ENCODE measurements at regions not wholly inside any gene's neighbourhood (a gene's known extent, or its start where the extent isn't known, plus 50 kb on each side); places are given as distances from the start of the nearest gene placed in this dataset.

DNA sequence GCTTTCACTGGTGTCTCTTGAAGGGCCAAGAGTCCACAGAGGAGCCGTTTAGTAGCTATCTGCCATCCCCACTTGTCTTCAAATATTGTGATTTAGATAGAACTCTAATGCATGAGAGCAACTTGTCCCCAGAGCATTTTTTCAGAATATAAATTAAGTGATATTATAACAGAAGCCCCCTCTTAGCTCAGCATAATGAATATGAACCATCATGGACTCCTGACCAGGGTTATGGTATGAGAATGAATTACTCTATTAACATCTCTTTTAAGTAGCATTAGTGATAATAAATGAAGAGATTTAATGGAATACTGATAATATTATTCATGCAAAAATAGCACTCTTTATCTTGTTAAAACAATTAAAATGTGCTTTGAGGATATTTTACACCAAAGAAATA, 709.6 kb downstream of the GALR1 start:
- TF ChIP-seq POLR2A (IDR thresholded peaks at IDR 0.05) (no peak), POLR2AphosphoS5 (IDR thresholded peaks at IDR 0.05; ENCODE audit: insufficient read depth in 1 of 2, low read depth in 1 of 2) (no peak)
- TF ChIP-seq, protein P1, sequence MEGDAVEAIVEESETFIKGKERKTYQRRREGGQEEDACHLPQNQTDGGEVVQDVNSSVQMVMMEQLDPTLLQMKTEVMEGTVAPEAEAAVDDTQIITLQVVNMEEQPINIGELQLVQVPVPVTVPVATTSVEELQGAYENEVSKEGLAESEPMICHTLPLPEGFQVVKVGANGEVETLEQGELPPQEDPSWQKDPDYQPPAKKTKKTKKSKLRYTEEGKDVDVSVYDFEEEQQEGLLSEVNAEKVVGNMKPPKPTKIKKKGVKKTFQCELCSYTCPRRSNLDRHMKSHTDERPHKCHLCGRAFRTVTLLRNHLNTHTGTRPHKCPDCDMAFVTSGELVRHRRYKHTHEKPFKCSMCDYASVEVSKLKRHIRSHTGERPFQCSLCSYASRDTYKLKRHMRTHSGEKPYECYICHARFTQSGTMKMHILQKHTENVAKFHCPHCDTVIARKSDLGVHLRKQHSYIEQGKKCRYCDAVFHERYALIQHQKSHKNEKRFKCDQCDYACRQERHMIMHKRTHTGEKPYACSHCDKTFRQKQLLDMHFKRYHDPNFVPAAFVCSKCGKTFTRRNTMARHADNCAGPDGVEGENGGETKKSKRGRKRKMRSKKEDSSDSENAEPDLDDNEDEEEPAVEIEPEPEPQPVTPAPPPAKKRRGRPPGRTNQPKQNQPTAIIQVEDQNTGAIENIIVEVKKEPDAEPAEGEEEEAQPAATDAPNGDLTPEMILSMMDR (IDR thresholded peaks at IDR 0.05): no peak
- Histone ChIP-seq H3K27me3 (no peaks in the 10 kb centered on the region), H3K27ac (no peak overlapping the region), H3K4me1 (no peaks in the 10 kb centered on the region), H3K4me3 (no peak overlapping the region), H3K36me3 (no peaks in the 10 kb centered on the region), H3K9me3 (no peaks in the 10 kb centered on the region)
- DNase-seq (ENCODE audit: extremely low spot score in 2 of 2): no peak
- intact Hi-C loops (cut with DNase I): no loop called here

DNA sequence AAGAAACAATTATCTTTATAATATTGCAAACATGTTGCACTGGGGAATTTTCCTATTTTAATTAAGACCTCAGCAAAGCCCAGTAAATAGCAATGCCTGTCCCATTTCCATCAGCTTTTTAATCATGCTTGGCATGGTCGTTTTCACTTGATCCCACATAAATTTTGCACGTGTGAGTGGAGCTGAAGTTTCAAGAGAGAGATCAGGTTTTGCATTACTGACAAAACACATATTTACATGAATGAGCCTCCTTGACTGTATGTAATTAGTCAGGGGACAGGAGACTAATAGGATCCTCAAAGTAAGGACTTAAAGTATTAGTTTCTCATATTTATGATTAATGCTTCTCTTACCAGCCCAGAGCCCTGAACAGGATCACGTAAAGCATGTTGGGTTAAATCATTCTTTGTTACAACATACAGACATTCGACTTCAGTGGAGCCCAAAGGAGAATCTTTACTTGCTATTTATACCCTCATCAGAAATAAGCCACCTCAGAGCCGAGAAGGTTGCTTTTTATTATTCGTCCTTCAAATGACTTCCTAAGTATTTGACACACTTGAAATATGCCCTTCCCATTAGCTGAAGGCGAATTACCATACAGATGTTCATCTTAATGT, 711.3 kb downstream of the GALR1 start:
- no peaks in the 10 kb centered on the region for H3K36me3 ChIP-seq
- no peak for DNase-seq (ENCODE audit: extremely low spot score in 2 of 2)
- H3K27me3 ChIP-seq: no peaks in the 10 kb centered on the region
- H3K27ac ChIP-seq: no peak overlapping the region
- H3K4me3 ChIP-seq: no peak overlapping the region
- intact Hi-C loops (cut with DNase I): no loop called here
- no peaks in the 10 kb centered on the region for H3K4me1 ChIP-seq
- H3K9me3 ChIP-seq: no peaks in the 10 kb centered on the region
- TF ChIP-seq POLR2A (IDR thresholded peaks at IDR 0.05): no peak
- no peak for TF ChIP-seq POLR2AphosphoS5 (IDR thresholded peaks at IDR 0.05; ENCODE audit: insufficient read depth in 1 of 2, low read depth in 1 of 2)
- TF ChIP-seq, protein P1 (IDR thresholded peaks at IDR 0.05): no peak

DNA sequence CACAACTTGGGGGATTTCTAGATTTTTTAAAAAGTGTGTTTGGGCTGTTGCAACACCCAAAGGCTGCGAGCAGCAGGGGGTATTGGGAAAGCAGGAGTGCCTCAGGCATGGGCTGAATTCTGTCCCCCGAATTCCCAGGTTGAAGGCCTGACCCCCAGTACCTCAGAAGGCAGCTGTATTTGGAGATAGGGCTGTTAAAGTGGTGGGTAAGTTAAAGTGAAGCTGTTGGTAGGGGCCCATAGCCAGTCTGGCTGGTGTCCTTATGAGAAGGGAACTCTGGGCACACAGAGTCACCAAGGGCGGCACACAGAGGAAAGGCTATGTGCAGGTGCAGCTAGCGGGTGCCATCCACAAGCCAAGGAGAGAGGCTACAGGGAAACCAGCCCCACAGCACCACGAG, 717.4 kb downstream of the GALR1 start:
- no peak overlapping the region for H3K27ac ChIP-seq
- no peak for DNase-seq (ENCODE audit: extremely low spot score in 2 of 2)
- intact Hi-C loops (cut with DNase I): no loop called here
- TF ChIP-seq, protein P1 (IDR thresholded peaks at IDR 0.05): no peak
- no peak for TF ChIP-seq POLR2A (IDR thresholded peaks at IDR 0.05)
- TF ChIP-seq POLR2AphosphoS5 (IDR thresholded peaks at IDR 0.05; ENCODE audit: insufficient read depth in 1 of 2, low read depth in 1 of 2): no peak
- no peaks in the 10 kb centered on the region for H3K27me3 ChIP-seq
- H3K4me3 ChIP-seq: no peak overlapping the region
- H3K36me3 ChIP-seq: no peaks in the 10 kb centered on the region
- H3K4me1 ChIP-seq: no peaks in the 10 kb centered on the region
- no peaks in the 10 kb centered on the region for H3K9me3 ChIP-seq

DNA sequence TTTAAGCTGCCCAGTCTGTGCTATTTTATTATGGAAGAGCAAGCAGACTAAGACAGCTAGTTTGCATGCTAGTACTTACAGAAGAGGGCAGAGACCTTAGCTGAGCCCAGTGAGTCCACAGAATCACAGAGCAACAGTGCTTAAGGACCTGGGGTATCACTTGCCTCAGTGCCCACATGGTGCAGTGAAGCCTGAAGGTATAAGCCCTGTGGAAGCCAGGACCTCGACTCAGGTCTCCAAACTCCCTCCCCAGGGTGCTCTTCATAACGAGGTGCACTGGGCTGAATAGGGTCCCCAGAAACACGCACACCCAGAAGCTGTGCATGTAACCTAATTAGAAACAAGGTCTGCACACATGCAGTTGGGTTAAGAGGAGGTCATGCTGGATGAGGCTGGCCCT, 718.1 kb downstream of the GALR1 start:
- Histone ChIP-seq H3K4me3 (no peak overlapping the region), H3K36me3 (no peaks in the 10 kb centered on the region), H3K4me1 (no peaks in the 10 kb centered on the region), H3K27me3 (no peaks in the 10 kb centered on the region), H3K9me3 (no peaks in the 10 kb centered on the region), H3K27ac (no peak overlapping the region)
- no peak for TF ChIP-seq POLR2AphosphoS5 (IDR thresholded peaks at IDR 0.05; ENCODE audit: insufficient read depth in 1 of 2, low read depth in 1 of 2)
- no peak for TF ChIP-seq POLR2A (IDR thresholded peaks at IDR 0.05)
- TF ChIP-seq, protein P1 (IDR thresholded peaks at IDR 0.05): no peak
- no peak for DNase-seq (ENCODE audit: extremely low spot score in 2 of 2)
- intact Hi-C loops (cut with DNase I): no loop called here

DNA sequence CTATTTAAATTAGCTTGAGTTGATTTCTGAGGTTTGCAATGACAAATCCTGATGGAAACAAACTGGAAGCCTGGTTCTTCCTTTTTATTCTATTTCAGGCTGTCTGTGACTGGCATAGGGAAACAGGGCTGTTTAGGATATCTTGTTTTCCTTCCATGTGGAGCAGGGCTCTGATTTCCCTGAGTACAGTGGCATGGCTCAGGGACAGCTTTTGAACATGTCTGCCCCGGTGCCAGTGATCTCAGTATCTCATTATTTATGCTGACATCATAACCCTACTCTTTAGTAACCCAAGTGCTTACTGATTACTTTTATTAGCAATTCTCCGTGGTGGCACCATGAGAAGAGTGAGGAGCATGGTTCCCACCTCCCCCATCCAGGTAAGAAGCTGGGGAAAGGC, 720.3 kb downstream of the GALR1 start:
- Histone ChIP-seq H3K36me3 (no peaks in the 10 kb centered on the region), H3K27ac (no peak overlapping the region), H3K9me3 (no peaks in the 10 kb centered on the region), H3K27me3 (no peaks in the 10 kb centered on the region), H3K4me1 (no peaks in the 10 kb centered on the region), H3K4me3 (no peak overlapping the region)
- intact Hi-C loops (cut with DNase I): no loop called here
- no peak for TF ChIP-seq POLR2AphosphoS5 (IDR thresholded peaks at IDR 0.05; ENCODE audit: insufficient read depth in 1 of 2, low read depth in 1 of 2)
- TF ChIP-seq POLR2A (IDR thresholded peaks at IDR 0.05): no peak
- TF ChIP-seq, protein P1 (IDR thresholded peaks at IDR 0.05): no peak
- DNase-seq (ENCODE audit: extremely low spot score in 2 of 2): no peak

Data from vagina (tissue), 2 donors.